Calu3 (cell line): ENCODE measurements at regions not wholly inside any gene's neighbourhood (a gene's known extent, or its start where the extent isn't known, plus 50 kb on each side); places are given as distances from the start of the nearest gene placed in this dataset.

Source experiments
- BruUV-seq: library from RNA; stranded (reverse); fragments of 400-500 nt; replicated peaks from 2 replicates; lab custom pipeline; 2021; lab: Mats Ljungman, UMichigan
- CTCF ChIA-PET: fragments of 300-600 bp; sonication (Branson Sonifier 250); formaldehyde crosslinking; loops from one replicate; lab custom pipeline; 2022; ENCODE audit warnings: antibody characterized with exemption; lab: Charles Lee
- DNase-seq: peaks from one replicate; pipeline ENCODE4 v3.0.0; 2022
- H3K27ac Mint-ChIP-seq: one replicate; pipeline ENCODE4 v1.8.0; 2022; ENCODE audit warnings: mixed read lengths; ENCODE audit not compliant: unreplicated experiment
- H3K27me3 Mint-ChIP-seq: one replicate; pipeline ENCODE4 v1.8.0; 2022; ENCODE audit warnings: mixed read lengths; ENCODE audit not compliant: unreplicated experiment
- H3K36me3 Mint-ChIP-seq: one replicate; pipeline ENCODE4 v1.8.0; 2022; ENCODE audit warnings: mild to moderate bottlenecking, moderate library complexity, mixed read lengths; ENCODE audit not compliant: insufficient read depth, unreplicated experiment
- H3K4me1 Mint-ChIP-seq: one replicate; pipeline ENCODE4 v1.8.0; 2022; ENCODE audit warnings: mild to moderate bottlenecking, low read depth, mixed read lengths; ENCODE audit not compliant: unreplicated experiment
- H3K4me3 Mint-ChIP-seq: one replicate; pipeline ENCODE4 v1.8.0; 2022; ENCODE audit warnings: mild to moderate bottlenecking, low read depth, moderate library complexity, mixed read lengths; ENCODE audit not compliant: unreplicated experiment
- H3K9me3 Mint-ChIP-seq: one replicate; pipeline ENCODE4 v1.8.0; 2022; ENCODE audit warnings: low read depth, mixed read lengths; ENCODE audit not compliant: unreplicated experiment
- CTCF ChIP-seq: fragments of 200-600 bp; IDR thresholded peaks from one replicate; pipeline ENCODE4 v1.8.0; 2022; ENCODE audit warnings: antibody characterized with exemption; ENCODE audit not compliant: unreplicated experiment
- intact Hi-C: fragments of 100-400 bp; cut with micrococcal nuclease; formaldehyde crosslinking; loops from one replicate; pipeline ENCODE4 v1.10.0; 2022; ENCODE audit not compliant: unreplicated experiment

- H3K4me3 Mint-ChIP-seq = no peak overlapping the region
- TF ChIP-seq CTCF = no peak
- no TSS peak for BruUV-seq
- no peak for DNase-seq
- CTCF ChIA-PET = no interaction called here
- H3K27me3 Mint-ChIP-seq = peaks cover 13% of the 10 kb centered on the region
- H3K36me3 Mint-ChIP-seq = peaks cover 4% of the 10 kb centered on the region
- H3K4me1 Mint-ChIP-seq = peaks cover 6% of the 10 kb centered on the region
- H3K9me3 Mint-ChIP-seq = no peaks in the 10 kb centered on the region
- H3K27ac Mint-ChIP-seq = no peak overlapping the region
- intact Hi-C loops = no loop called here
Observed at GRCh38 chr2:128420776-128421175, 102.1 kb upstream of the HS6ST1 start.

GRCh38 chr2:128421286-128421685 is 102.6 kb upstream of the HS6ST1 start:
- no peaks in the 10 kb centered on the region for H3K9me3 Mint-ChIP-seq

GRCh38 chr2:128421861-128422311 is 103.2 kb upstream of the HS6ST1 start:
- H3K27me3 Mint-ChIP-seq = peaks cover 13% of the 10 kb centered on the region
- H3K4me1 Mint-ChIP-seq = peaks cover 6% of the 10 kb centered on the region
- H3K36me3 Mint-ChIP-seq = no peaks in the 10 kb centered on the region
- CTCF ChIA-PET = interaction anchor here (0.5 kb wide), 1 partner anchor 336 kb away, joined by 3 read pairs; no protein-coding TSS in a partner anchor
- no peak for TF ChIP-seq CTCF
- no peak overlapping the region for H3K27ac Mint-ChIP-seq
- no peak overlapping the region for H3K4me3 Mint-ChIP-seq
- no TSS peak for BruUV-seq
- intact Hi-C loops = no loop called here
- H3K9me3 Mint-ChIP-seq = no peaks in the 10 kb centered on the region
- DNase-seq = no peak

More at GRCh38 chr2:128421286-128421685, 102.6 kb upstream of the HS6ST1 start:
- BruUV-seq = no TSS peak
- CTCF ChIA-PET = no interaction called here
- H3K27ac Mint-ChIP-seq = no peak overlapping the region
- peaks cover under 1% of the 10 kb centered on the region for H3K36me3 Mint-ChIP-seq
- H3K27me3 Mint-ChIP-seq = peaks cover 13% of the 10 kb centered on the region
- no peak for DNase-seq
- peaks cover 6% of the 10 kb centered on the region for H3K4me1 Mint-ChIP-seq
- no peak for TF ChIP-seq CTCF
- intact Hi-C loops = no loop called here
- H3K4me3 Mint-ChIP-seq = no peak overlapping the region

GRCh38 chr2:128422571-128422970 is 103.9 kb upstream of the HS6ST1 start:
- TF ChIP-seq CTCF = no peak
- H3K4me3 Mint-ChIP-seq = no peak overlapping the region
- H3K4me1 Mint-ChIP-seq = peaks cover 6% of the 10 kb centered on the region
- no TSS peak for BruUV-seq
- H3K27ac Mint-ChIP-seq = no peak overlapping the region
- CTCF ChIA-PET = no interaction called here
- H3K36me3 Mint-ChIP-seq = no peaks in the 10 kb centered on the region
- no peaks in the 10 kb centered on the region for H3K9me3 Mint-ChIP-seq
- peaks cover 13% of the 10 kb centered on the region for H3K27me3 Mint-ChIP-seq
- intact Hi-C loops = no loop called here
- DNase-seq = no peak
